SJSA1 (cell line): ENCODE measurements at regions not wholly inside any gene's neighbourhood (a gene's known extent, or its start where the extent isn't known, plus 50 kb on each side); places are given as distances from the start of the nearest gene placed in this dataset.

Experiments used
- DNase-seq, 2 experiments: peaks; one replicate each; pipeline ENCODE4 v3.0.0-alpha.2; 2015 to 2020; ENCODE audit warnings: low spot score in 2 of 2, low read depth in 1 of 2
- H3K27ac ChIP-seq: fragments of 250-450 bp; sonication (Bioruptor Pico); 2 replicates; pipeline ENCODE4 v1.5.1; 2020; ENCODE audit warnings: mild to moderate bottlenecking, moderate library complexity
- H3K27me3 ChIP-seq: fragments of 250-450 bp; sonication (Bioruptor Pico); replicated peaks from 2 replicates; pipeline ENCODE4 v1.5.1; 2020; ENCODE audit warnings: mild to moderate bottlenecking, moderate library complexity
- H3K36me3 ChIP-seq: fragments of 250-450 bp; sonication (Bioruptor Pico); 2 replicates; pipeline ENCODE4 v1.5.1; 2020; ENCODE audit warnings: mild to moderate bottlenecking
- H3K4me1 ChIP-seq: fragments of 250-450 bp; sonication (Bioruptor Pico); replicated peaks from 2 replicates; pipeline ENCODE4 v1.6.1; 2021; ENCODE audit warnings: mild to moderate bottlenecking
- H3K4me3 ChIP-seq: fragments of 250-450 bp; sonication (Bioruptor Pico); 2 replicates; pipeline ENCODE4 v1.5.1; 2020; ENCODE audit warnings: mild to moderate bottlenecking
- H3K9me3 ChIP-seq: fragments of 250-450 bp; sonication (Bioruptor Pico); replicated peaks from 2 replicates; pipeline ENCODE4 v1.5.1; 2020; ENCODE audit warnings: mild to moderate bottlenecking

- H3K4me1 ChIP-seq = peaks cover 28% of the 10 kb centered on the region
- peak overlapping the region; percentile 88 for H3K27ac ChIP-seq
- peak; percentile 90 to 92 for DNase-seq
- H3K4me3 ChIP-seq = no peak overlapping the region
- no peaks in the 10 kb centered on the region for H3K27me3 ChIP-seq
- no peaks in the 10 kb centered on the region for H3K9me3 ChIP-seq
- H3K36me3 ChIP-seq = no peaks in the 10 kb centered on the region
Observed at GRCh38 chr10:3538656-3539531, 246.1 kb downstream of the KLF6 start.

GRCh38 chr10:3538291-3538655 lies 246.7 kb downstream of the KLF6 start:
- peak overlapping the region; percentile 88 for H3K27ac ChIP-seq
- no peaks in the 10 kb centered on the region for H3K36me3 ChIP-seq
- H3K4me3 ChIP-seq = no peak overlapping the region
- peaks cover 30% of the 10 kb centered on the region for H3K4me1 ChIP-seq
- H3K27me3 ChIP-seq = no peaks in the 10 kb centered on the region
- DNase-seq = peak in 1 of 2 experiments; percentile 63
- no peaks in the 10 kb centered on the region for H3K9me3 ChIP-seq

- H3K27ac ChIP-seq = no peak overlapping the region
- H3K27me3 ChIP-seq = no peaks in the 10 kb centered on the region
- DNase-seq = no peak
Observed at GRCh38 chr10:3537518-3537917, 247.5 kb downstream of the KLF6 start.

GRCh38 chr10:3535001-3535400 lies 250.0 kb downstream of the KLF6 start:
- H3K9me3 ChIP-seq = no peaks in the 10 kb centered on the region
- peaks cover 34% of the 10 kb centered on the region for H3K4me1 ChIP-seq
- H3K27ac ChIP-seq = no peak overlapping the region
- H3K36me3 ChIP-seq = no peaks in the 10 kb centered on the region
- no peaks in the 10 kb centered on the region for H3K27me3 ChIP-seq
- no peak overlapping the region for H3K4me3 ChIP-seq
- no peak for DNase-seq

More at GRCh38 chr10:3537518-3537917, 247.5 kb downstream of the KLF6 start:
- Histone ChIP-seq H3K36me3 (no peaks in the 10 kb centered on the region), H3K4me3 (no peak overlapping the region), H3K9me3 (no peaks in the 10 kb centered on the region), H3K4me1 (peaks cover 37% of the 10 kb centered on the region)

GRCh38 chr10:3534433-3534832 lies 250.6 kb downstream of the KLF6 start:
- DNase-seq = no peak
- Histone ChIP-seq H3K4me3 (no peak overlapping the region), H3K27me3 (no peaks in the 10 kb centered on the region), H3K9me3 (no peaks in the 10 kb centered on the region), H3K36me3 (no peaks in the 10 kb centered on the region), H3K4me1 (peaks cover 28% of the 10 kb centered on the region), H3K27ac (no peak overlapping the region)

GRCh38 chr10:3533296-3533695 lies 251.7 kb downstream of the KLF6 start:
- H3K9me3 ChIP-seq = no peaks in the 10 kb centered on the region
- DNase-seq = no peak
- no peaks in the 10 kb centered on the region for H3K27me3 ChIP-seq
- no peaks in the 10 kb centered on the region for H3K36me3 ChIP-seq
- H3K4me3 ChIP-seq = no peak overlapping the region
- H3K27ac ChIP-seq = no peak overlapping the region
- H3K4me1 ChIP-seq = peaks cover 17% of the 10 kb centered on the region

GRCh38 chr10:3532644-3533043 lies 252.4 kb downstream of the KLF6 start:
- H3K9me3 ChIP-seq = no peaks in the 10 kb centered on the region
- no peaks in the 10 kb centered on the region for H3K36me3 ChIP-seq
- H3K4me1 ChIP-seq = peaks cover 11% of the 10 kb centered on the region
- no peaks in the 10 kb centered on the region for H3K27me3 ChIP-seq
- peak; percentile 47 to 71 for DNase-seq
- no peak overlapping the region for H3K27ac ChIP-seq
- no peak overlapping the region for H3K4me3 ChIP-seq

GRCh38 chr10:3531670-3532069 lies 253.3 kb downstream of the KLF6 start:
- no peaks in the 10 kb centered on the region for H3K36me3 ChIP-seq
- H3K9me3 ChIP-seq = no peaks in the 10 kb centered on the region
- H3K27me3 ChIP-seq = no peaks in the 10 kb centered on the region
- no peak overlapping the region for H3K27ac ChIP-seq
- H3K4me1 ChIP-seq = peaks cover 18% of the 10 kb centered on the region
- DNase-seq = no peak
- no peak overlapping the region for H3K4me3 ChIP-seq

GRCh38 chr10:3530783-3531645 lies 254.0 kb downstream of the KLF6 start:
- Histone ChIP-seq H3K27ac (no peak overlapping the region), H3K9me3 (no peaks in the 10 kb centered on the region)
- no peak for DNase-seq

GRCh38 chr10:3530346-3530745 lies 254.7 kb downstream of the KLF6 start:
- Histone ChIP-seq H3K36me3 (no peaks in the 10 kb centered on the region), H3K4me3 (no peak overlapping the region), H3K4me1 (peaks cover 31% of the 10 kb centered on the region), H3K27me3 (no peaks in the 10 kb centered on the region), H3K27ac (no peak overlapping the region), H3K9me3 (no peaks in the 10 kb centered on the region)
- no peak for DNase-seq

More at GRCh38 chr10:3530783-3531645, 254.0 kb downstream of the KLF6 start:
- Histone ChIP-seq H3K27me3 (no peaks in the 10 kb centered on the region), H3K4me1 (peaks cover 24% of the 10 kb centered on the region), H3K4me3 (no peak overlapping the region), H3K36me3 (no peaks in the 10 kb centered on the region)

GRCh38 chr10:3529691-3530090 lies 255.3 kb downstream of the KLF6 start:
- Histone ChIP-seq H3K27me3 (no peaks in the 10 kb centered on the region), H3K4me1 (peaks cover 37% of the 10 kb centered on the region), H3K27ac (no peak overlapping the region), H3K36me3 (no peaks in the 10 kb centered on the region), H3K9me3 (no peaks in the 10 kb centered on the region), H3K4me3 (no peak overlapping the region)
- DNase-seq = no peak

GRCh38 chr10:3528823-3529403 lies 256.1 kb downstream of the KLF6 start:
- DNase-seq = no peak
- H3K36me3 ChIP-seq = no peaks in the 10 kb centered on the region
- H3K4me3 ChIP-seq = no peak overlapping the region
- no peak overlapping the region for H3K27ac ChIP-seq
- no peaks in the 10 kb centered on the region for H3K27me3 ChIP-seq
- H3K4me1 ChIP-seq = peaks cover 43% of the 10 kb centered on the region
- no peaks in the 10 kb centered on the region for H3K9me3 ChIP-seq

- peaks cover 45% of the 10 kb centered on the region for H3K4me1 ChIP-seq
- H3K36me3 ChIP-seq = no peaks in the 10 kb centered on the region
- no peak overlapping the region for H3K4me3 ChIP-seq
- H3K27me3 ChIP-seq = no peaks in the 10 kb centered on the region
- DNase-seq = no peak
- H3K9me3 ChIP-seq = no peaks in the 10 kb centered on the region
- H3K27ac ChIP-seq = no peak overlapping the region
Observed at GRCh38 chr10:3528271-3528670, 256.7 kb downstream of the KLF6 start.

- Histone ChIP-seq H3K27ac (no peak overlapping the region), H3K27me3 (no peaks in the 10 kb centered on the region), H3K4me1 (peaks cover 41% of the 10 kb centered on the region), H3K9me3 (no peaks in the 10 kb centered on the region), H3K36me3 (no peaks in the 10 kb centered on the region), H3K4me3 (no peak overlapping the region)
- no peak for DNase-seq
Observed at GRCh38 chr10:3527869-3528268, 257.1 kb downstream of the KLF6 start.
